GF-D8 (cell line): ENCODE measurements at regions not wholly inside any gene's neighbourhood (a gene's known extent, or its start where the extent isn't known, plus 50 kb on each side); places are given as distances from the start of the nearest gene placed in this dataset.

Experiments
- DNase-seq: peaks from one replicate; lab custom pipeline; 2025; lab: John Stamatoyannopoulos, UW

GRCh38 chr20:21967481-21967880 is 262.0 kb downstream of the PAX1 start:
- no peak for DNase-seq

GRCh38 chr20:21956591-21956990 is 251.1 kb downstream of the PAX1 start:
- DNase-seq: no peak

- no peak for DNase-seq
Observed at GRCh38 chr20:21947406-21947805, 241.9 kb downstream of the PAX1 start.

- no peak for DNase-seq
Observed at GRCh38 chr20:21944227-21944626, 238.8 kb downstream of the PAX1 start.

GRCh38 chr20:21941941-21942805 is 236.7 kb downstream of the PAX1 start:
- no peak for DNase-seq

- DNase-seq: no peak
Observed at GRCh38 chr20:21936720-21937380, 231.4 kb downstream of the PAX1 start.

- no peak for DNase-seq
Observed at GRCh38 chr20:21936261-21936660, 230.8 kb downstream of the PAX1 start.

- no peak for DNase-seq
Observed at GRCh38 chr20:21933526-21933925, 228.1 kb downstream of the PAX1 start.

GRCh38 chr20:21921251-21921650 is 215.8 kb downstream of the PAX1 start:
- DNase-seq: no peak

GRCh38 chr20:21920211-21920610 is 214.7 kb downstream of the PAX1 start:
- no peak for DNase-seq

GRCh38 chr20:21918398-21918797 is 212.9 kb downstream of the PAX1 start:
- DNase-seq: no peak

- DNase-seq: no peak
Observed at GRCh38 chr20:21902391-21902790, 196.9 kb downstream of the PAX1 start.

- no peak for DNase-seq
Observed at GRCh38 chr20:21901470-21902275, 196.2 kb downstream of the PAX1 start.

- DNase-seq: no peak
Observed at GRCh38 chr20:21900431-21900830, 195.0 kb downstream of the PAX1 start.

- DNase-seq: no peak
Observed at GRCh38 chr20:21874921-21875320, 169.5 kb downstream of the PAX1 start.

GRCh38 chr20:21874127-21874526 is 168.7 kb downstream of the PAX1 start:
- no peak for DNase-seq

- DNase-seq: no peak
Observed at GRCh38 chr20:21873291-21873690, 167.8 kb downstream of the PAX1 start.

- no peak for DNase-seq
Observed at GRCh38 chr20:21867811-21868210, 162.3 kb downstream of the PAX1 start.

GRCh38 chr20:21867353-21867752 is 161.9 kb downstream of the PAX1 start:
- DNase-seq: no peak

GRCh38 chr20:21862956-21863355 is 157.5 kb downstream of the PAX1 start:
- DNase-seq: no peak

GRCh38 chr20:21862259-21862946 is 156.9 kb downstream of the PAX1 start:
- DNase-seq: no peak

GRCh38 chr20:21840991-21841390 is 135.5 kb downstream of the PAX1 start:
- no peak for DNase-seq
